Endothelial cell of umbilical vein (primary cell): ENCODE measurements at regions not wholly inside any gene's neighbourhood (a gene's known extent, or its start where the extent isn't known, plus 50 kb on each side); places are given as distances from the start of the nearest gene placed in this dataset.

Experiments used
- BruUV-seq: library from RNA; stranded (reverse); fragments of 400-500 nt; replicated peaks from 2 replicates; lab custom pipeline; 2021; lab: Mats Ljungman, UMichigan
- CTCF ChIA-PET: fragments of 300-600, 350-600 bp; sonication (Branson Sonifier 250); formaldehyde crosslinking; loops from one replicate; lab custom pipeline; 2021; ENCODE audit warnings: antibody characterized with exemption, inconsistent platforms; lab: Charles Lee
- POLR2A ChIA-PET: fragments of 300-600, 350-600 bp; sonication (Branson Sonifier 250); formaldehyde crosslinking; loops from one replicate; lab custom pipeline; 2021; ENCODE audit warnings: antibody characterized with exemption, inconsistent platforms; lab: Charles Lee
- DNase-seq: peaks from one replicate; pipeline ENCODE4 v3.0.0-alpha.2; 2011; ENCODE audit warnings: low read depth, low spot score
- FAIRE-seq: peaks from 2 replicates; lab custom pipeline; 2011; peaks lifted over from hg19 to GRCh38; lab: Jason Lieb, UNC
- H2AFZ ChIP-seq: 2 replicates; pipeline ENCODE4 v1.6.0; 2012; ENCODE audit warnings: low read depth, low read length, control low read depth, inconsistent platforms
- H3K27ac ChIP-seq: 2 replicates; pipeline ENCODE4 v1.5.1; 2011; ENCODE audit warnings: low read depth, mild to moderate bottlenecking, control low read depth, low read length, moderate library complexity; ENCODE audit not compliant: insufficient read depth
- H3K27me3 ChIP-seq, 2 experiments: 2 replicates each; pipeline versions ENCODE4 v1.6.0 to v1.6.1; 2011; ENCODE audit warnings: low read length in 2 of 2, mixed read lengths in 1 of 2; ENCODE audit not compliant: control insufficient read depth in 2 of 2, insufficient read depth in 2 of 2
- H3K36me3 ChIP-seq, 2 experiments: 2 replicates in 1 of 2; 3 replicates in 1 of 2; pipeline ENCODE4 v1.5.1; 2011; ENCODE audit warnings: low read length in 2 of 2, mild to moderate bottlenecking in 1 of 2, moderate library complexity in 1 of 2; ENCODE audit not compliant: control insufficient read depth in 2 of 2, insufficient read depth in 2 of 2; ENCODE audit errors: extremely low read depth in 1 of 2
- H3K4me1 ChIP-seq: 3 replicates; pipeline ENCODE4 v1.5.1; 2011; ENCODE audit warnings: mild to moderate bottlenecking, low read length; ENCODE audit not compliant: control insufficient read depth, insufficient read depth; ENCODE audit errors: extremely low read depth
- H3K4me2 ChIP-seq: 2 replicates; pipeline ENCODE4 v1.6.1; 2011; ENCODE audit warnings: low read length, control low read depth, mixed read lengths; ENCODE audit not compliant: insufficient read depth
- H3K4me3 ChIP-seq, 3 experiments: fragments of 200-600 bp in 1 of 3; sonication (generic), shearing (Covaris generic) in 1 of 3; replicated peaks in 1 of 3; 2 replicates each; pipeline ENCODE4 v1.5.1; 2011 to 2016; ENCODE audit warnings: control low read depth in 3 of 3, low read length in 3 of 3, mild to moderate bottlenecking in 2 of 3, inconsistent platforms in 1 of 3, low read depth in 1 of 3, moderate library complexity in 1 of 3; ENCODE audit not compliant: insufficient read depth in 1 of 3
- H3K79me2 ChIP-seq: 2 replicates; pipeline ENCODE4 v1.6.0; 2012; ENCODE audit warnings: low read length, inconsistent platforms; ENCODE audit not compliant: control insufficient read depth, insufficient read depth
- H3K9ac ChIP-seq: replicated peaks from 2 replicates; pipeline ENCODE3; 2011; ENCODE audit warnings: low read length, control low read depth; ENCODE audit not compliant: insufficient read depth; ENCODE audit errors: extremely low read depth
- H3K9me1 ChIP-seq: replicated peaks from 3 replicates; pipeline ENCODE4 v1.6.0; 2011; ENCODE audit warnings: mild to moderate bottlenecking, low read length; ENCODE audit not compliant: control insufficient read depth, insufficient read depth; ENCODE audit errors: extremely low read depth
- H3K9me3 ChIP-seq: replicated peaks from 2 replicates; pipeline ENCODE4 v1.5.1; 2012; ENCODE audit warnings: low read length, inconsistent platforms; ENCODE audit not compliant: control insufficient read depth, insufficient read depth
- H4K20me1 ChIP-seq: replicated peaks from 2 replicates; pipeline ENCODE3; 2011; ENCODE audit warnings: mild to moderate bottlenecking, low read length; ENCODE audit not compliant: control insufficient read depth, insufficient read depth; ENCODE audit errors: extremely low read depth
- EZH2 ChIP-seq: IDR thresholded peaks from 2 replicates; pipeline ENCODE4 v1.6.1; 2012; ENCODE audit warnings: borderline replicate concordance, low read depth, mild to moderate bottlenecking, moderate library complexity, low read length, inconsistent platforms; ENCODE audit not compliant: severe bottlenecking
- GATA2 ChIP-seq: IDR thresholded peaks from 2 replicates; pipeline ENCODE4 v1.7.0; 2011; ENCODE audit warnings: low read depth, mild to moderate bottlenecking, moderate library complexity, mixed read lengths, low read length; ENCODE audit not compliant: insufficient read length, insufficient read depth
- JUN ChIP-seq: IDR thresholded peaks from 2 replicates; pipeline ENCODE4 v1.6.1; 2011; ENCODE audit warnings: borderline replicate concordance, low read depth; ENCODE audit not compliant: insufficient read length, insufficient read depth
- MYC ChIP-seq: IDR thresholded peaks from one replicate; pipeline ENCODE4 v1.6.1; 2011; ENCODE audit warnings: mild to moderate bottlenecking, low read depth, low read length
- POLR2A ChIP-seq: IDR thresholded peaks from 2 replicates; pipeline ENCODE4 v1.6.1; 2012; ENCODE audit warnings: low read depth, mild to moderate bottlenecking, control low read depth, low read length
- POLR2AphosphoS5 ChIP-seq: IDR thresholded peaks from 2 replicates; pipeline ENCODE4 v1.6.1; 2012; ENCODE audit warnings: low read depth, mild to moderate bottlenecking, control low read depth, low read length, moderate library complexity; ENCODE audit not compliant: insufficient read depth
- dilution Hi-C: fragments of 300-500 bp; cut with MboI; formaldehyde crosslinking; loops from one replicate; pipeline ENCODE4 v1.15.0; 2019; ENCODE audit warnings: low sequenced_read_pairs; ENCODE audit not compliant: extremely low pct_ligation_motif_present
- intact Hi-C: fragments of 100-400 bp; cut with micrococcal nuclease; formaldehyde crosslinking; loops from one replicate; pipeline ENCODE4 v1.10.0; 2022
- TF ChIP-seq, protein P1 (sequence below): IDR thresholded peaks from 2 replicates; pipeline ENCODE4 v1.6.1; 2011; ENCODE audit not compliant: insufficient read depth, insufficient read length

DNA sequence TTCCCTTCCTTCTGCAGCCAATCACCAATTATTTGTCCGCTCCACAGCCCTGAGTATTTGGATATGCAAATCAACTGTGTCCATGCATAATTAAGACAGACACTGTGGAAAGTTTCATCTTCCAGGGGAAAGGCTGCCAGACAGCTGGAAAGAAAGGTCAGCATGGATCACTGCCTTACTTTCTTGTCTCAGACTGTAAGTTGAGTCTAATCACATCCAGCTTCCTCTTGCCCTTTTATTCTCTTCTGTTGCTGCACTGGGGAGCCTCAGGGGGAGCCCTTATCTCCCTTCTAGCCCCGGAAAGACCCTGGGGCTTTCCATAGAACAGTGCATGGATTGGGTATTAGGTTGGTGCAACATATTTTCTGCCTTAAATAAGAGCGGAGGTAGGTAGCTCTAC is 182.9 kb downstream of the OMA1 start:
- Histone ChIP-seq H3K36me3 (no peaks in the 10 kb centered on the region), H2AFZ (no peak overlapping the region), H3K4me3 (no peak overlapping the region), H3K27ac (no peak overlapping the region), H3K27me3 (peaks cover 0 to 3% of the 10 kb centered on the region in 2 experiments), H4K20me1 (no peaks in the 10 kb centered on the region), H3K9me1 (no peaks in the 10 kb centered on the region), H3K9me3 (no peaks in the 10 kb centered on the region), H3K79me2 (no peaks in the 10 kb centered on the region), H3K4me2 (no peak overlapping the region), H3K9ac (no peak overlapping the region), H3K4me1 (no peaks in the 10 kb centered on the region)
- DNase-seq (no peak), FAIRE-seq (no peak)
- POLR2A ChIA-PET, result no interaction called here
- TF ChIP-seq POLR2A (no peak), JUN (no peak), MYC (no peak), GATA2 (no peak)
- dilution Hi-C loops (no loop called here), intact Hi-C loops (no loop called here)
- CTCF ChIA-PET, result no interaction called here
- BruUV-seq, result no TSS peak

- peaks cover 0 to 3% of the 10 kb centered on the region in 2 experiments for H3K27me3 ChIP-seq
- dilution Hi-C loops, result no loop called here
- no peaks in the 10 kb centered on the region for H4K20me1 ChIP-seq
- POLR2A ChIA-PET, result no interaction called here
- H3K36me3 ChIP-seq, result no peaks in the 10 kb centered on the region
- H2AFZ ChIP-seq, result no peak overlapping the region
- no peak overlapping the region for H3K9ac ChIP-seq
- no peak overlapping the region for H3K4me3 ChIP-seq
- FAIRE-seq (no peak), DNase-seq (no peak)
- no peaks in the 10 kb centered on the region for H3K79me2 ChIP-seq
- H3K4me1 ChIP-seq, result no peaks in the 10 kb centered on the region
- H3K27ac ChIP-seq, result no peak overlapping the region
- no peak overlapping the region for H3K4me2 ChIP-seq
- H3K9me1 ChIP-seq, result no peaks in the 10 kb centered on the region
- intact Hi-C loops, result no loop called here
- H3K9me3 ChIP-seq, result no peaks in the 10 kb centered on the region
- CTCF ChIA-PET, result no interaction called here
- TF ChIP-seq MYC, result no peak
- no peak for TF ChIP-seq POLR2AphosphoS5
- TF ChIP-seq EZH2, result no peak
- TF ChIP-seq, protein P1, sequence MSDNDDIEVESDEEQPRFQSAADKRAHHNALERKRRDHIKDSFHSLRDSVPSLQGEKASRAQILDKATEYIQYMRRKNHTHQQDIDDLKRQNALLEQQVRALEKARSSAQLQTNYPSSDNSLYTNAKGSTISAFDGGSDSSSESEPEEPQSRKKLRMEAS, result no peak
- no peak for TF ChIP-seq JUN
- no TSS peak for BruUV-seq
These were observed 185.4 kb downstream of the OMA1 start for GRCh38 chr1:58361134-58361533.
